Brain microvascular endothelial cell (primary cell): ENCODE measurements at regions not wholly inside any gene's neighbourhood (a gene's known extent, or its start where the extent isn't known, plus 50 kb on each side); places are given as distances from the start of the nearest gene placed in this dataset.

Experiments
- DNase-seq: peaks from one replicate; pipeline ENCODE4 v3.0.0-alpha.2; 2020
- H3K27ac ChIP-seq: fragments of 250-450 bp; sonication (Bioruptor Pico); 2 replicates; pipeline ENCODE4 v1.5.1; 2020; ENCODE audit warnings: mild to moderate bottlenecking, moderate library complexity
- H3K27me3 ChIP-seq: fragments of 250-450 bp; sonication (Bioruptor Pico); replicated peaks from 2 replicates; pipeline ENCODE4 v1.5.1; 2020; ENCODE audit warnings: mild to moderate bottlenecking
- H3K36me3 ChIP-seq: fragments of 250-450 bp; sonication (Bioruptor Pico); replicated peaks from 2 replicates; pipeline ENCODE4 v1.5.1; 2020; ENCODE audit warnings: mild to moderate bottlenecking
- H3K4me3 ChIP-seq: 2 replicates; pipeline ENCODE4 v1.5.1; 2011; ENCODE audit warnings: low read depth, mild to moderate bottlenecking, control low read depth, low read length, moderate library complexity
- CTCF ChIP-seq: IDR thresholded peaks from 2 replicates; pipeline ENCODE4 v1.5.1; 2011; ENCODE audit warnings: low read depth, mild to moderate bottlenecking, moderate library complexity, low read length, control low read depth, inconsistent platforms; ENCODE audit errors: missing control alignments
- in situ Hi-C: cut with HindIII; loops from 2 replicates; pipeline ENCODE4 v1.10.0; 2017; ENCODE audit warnings: low sequenced_read_pairs, low pct_ligation_motif_present

- H3K27ac ChIP-seq, result peak overlapping the region; percentile 97
- no peaks in the 10 kb centered on the region for H3K36me3 ChIP-seq
- no peak for TF ChIP-seq CTCF
- in situ Hi-C loops, result no loop called here
- DNase-seq, result peak; percentile 85
- no peaks in the 10 kb centered on the region for H3K27me3 ChIP-seq
- no peak overlapping the region for H3K4me3 ChIP-seq
Measured at GRCh38 chr7:41096917-41097316, 606.0 kb downstream of the INHBA start.

GRCh38 chr7:41093141-41093540 lies 609.7 kb downstream of the INHBA start:
- Histone ChIP-seq H3K27me3 (no peaks in the 10 kb centered on the region), H3K4me3 (no peak overlapping the region), H3K27ac (no peak overlapping the region), H3K36me3 (no peaks in the 10 kb centered on the region)
- in situ Hi-C loops, result no loop called here
- DNase-seq, result no peak
- TF ChIP-seq CTCF, result no peak

GRCh38 chr7:41085244-41085643 lies 617.6 kb downstream of the INHBA start:
- no peaks in the 10 kb centered on the region for H3K27me3 ChIP-seq
- in situ Hi-C loops, result no loop called here
- no peaks in the 10 kb centered on the region for H3K36me3 ChIP-seq
- DNase-seq, result peak; percentile 22
- no peak overlapping the region for H3K27ac ChIP-seq
- no peak for TF ChIP-seq CTCF
- H3K4me3 ChIP-seq, result no peak overlapping the region

GRCh38 chr7:41084381-41084780 lies 618.5 kb downstream of the INHBA start:
- TF ChIP-seq CTCF, result no peak
- no peaks in the 10 kb centered on the region for H3K27me3 ChIP-seq
- no peak for DNase-seq
- no peak overlapping the region for H3K4me3 ChIP-seq
- no peak overlapping the region for H3K27ac ChIP-seq
- in situ Hi-C loops, result no loop called here
- H3K36me3 ChIP-seq, result no peaks in the 10 kb centered on the region

GRCh38 chr7:41069635-41070034 lies 633.3 kb downstream of the INHBA start:
- DNase-seq, result no peak
- no peak for TF ChIP-seq CTCF
- Histone ChIP-seq H3K27me3 (no peaks in the 10 kb centered on the region), H3K27ac (no peak overlapping the region), H3K4me3 (no peak overlapping the region), H3K36me3 (no peaks in the 10 kb centered on the region)
- in situ Hi-C loops, result no loop called here

GRCh38 chr7:41067576-41067975 lies 635.3 kb downstream of the INHBA start:
- Histone ChIP-seq H3K36me3 (no peaks in the 10 kb centered on the region), H3K27ac (no peak overlapping the region), H3K4me3 (no peak overlapping the region), H3K27me3 (no peaks in the 10 kb centered on the region)
- in situ Hi-C loops, result no loop called here
- TF ChIP-seq CTCF, result no peak
- DNase-seq, result no peak
